ENCODE measurements at regions not wholly inside any gene's neighbourhood (a gene's known extent, or its start where the extent isn't known, plus 50 kb on each side); places are given as distances from the start of the nearest gene placed in this dataset.

DNA sequence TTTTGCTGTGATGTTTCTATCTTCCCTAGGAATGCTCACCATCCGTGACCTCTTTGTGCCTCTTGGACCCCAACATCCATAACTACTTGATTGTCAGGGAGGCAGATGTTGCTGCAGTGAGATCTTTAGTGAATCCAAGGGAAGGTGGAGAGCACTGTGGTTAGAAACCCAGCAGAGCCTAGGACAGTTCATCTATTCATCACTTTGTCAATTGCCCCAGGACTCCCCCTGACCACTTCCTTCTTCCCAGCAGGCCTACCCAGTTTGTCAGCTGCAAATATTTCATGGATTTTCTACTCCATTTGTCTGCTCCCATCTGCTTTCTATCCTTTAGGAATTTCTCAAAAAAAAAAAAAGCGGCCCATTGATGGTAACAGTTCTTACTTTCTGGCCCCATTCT lies 942.8 kb downstream of the PCDH7 start:
- ChIA-PET CTCF (interaction anchor here (1.3 kb wide), 1 partner anchor 16 kb away, joined by 4 read pairs; no protein-coding TSS in a partner anchor), POLR2A (no interaction called here)
- TF ChIP-seq, protein P1, sequence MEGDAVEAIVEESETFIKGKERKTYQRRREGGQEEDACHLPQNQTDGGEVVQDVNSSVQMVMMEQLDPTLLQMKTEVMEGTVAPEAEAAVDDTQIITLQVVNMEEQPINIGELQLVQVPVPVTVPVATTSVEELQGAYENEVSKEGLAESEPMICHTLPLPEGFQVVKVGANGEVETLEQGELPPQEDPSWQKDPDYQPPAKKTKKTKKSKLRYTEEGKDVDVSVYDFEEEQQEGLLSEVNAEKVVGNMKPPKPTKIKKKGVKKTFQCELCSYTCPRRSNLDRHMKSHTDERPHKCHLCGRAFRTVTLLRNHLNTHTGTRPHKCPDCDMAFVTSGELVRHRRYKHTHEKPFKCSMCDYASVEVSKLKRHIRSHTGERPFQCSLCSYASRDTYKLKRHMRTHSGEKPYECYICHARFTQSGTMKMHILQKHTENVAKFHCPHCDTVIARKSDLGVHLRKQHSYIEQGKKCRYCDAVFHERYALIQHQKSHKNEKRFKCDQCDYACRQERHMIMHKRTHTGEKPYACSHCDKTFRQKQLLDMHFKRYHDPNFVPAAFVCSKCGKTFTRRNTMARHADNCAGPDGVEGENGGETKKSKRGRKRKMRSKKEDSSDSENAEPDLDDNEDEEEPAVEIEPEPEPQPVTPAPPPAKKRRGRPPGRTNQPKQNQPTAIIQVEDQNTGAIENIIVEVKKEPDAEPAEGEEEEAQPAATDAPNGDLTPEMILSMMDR (IDR thresholded peaks at IDR 0.05; ENCODE audit: control extremely low read depth, extremely low read depth, low read depth, missing control alignments) = no peak

DNA sequence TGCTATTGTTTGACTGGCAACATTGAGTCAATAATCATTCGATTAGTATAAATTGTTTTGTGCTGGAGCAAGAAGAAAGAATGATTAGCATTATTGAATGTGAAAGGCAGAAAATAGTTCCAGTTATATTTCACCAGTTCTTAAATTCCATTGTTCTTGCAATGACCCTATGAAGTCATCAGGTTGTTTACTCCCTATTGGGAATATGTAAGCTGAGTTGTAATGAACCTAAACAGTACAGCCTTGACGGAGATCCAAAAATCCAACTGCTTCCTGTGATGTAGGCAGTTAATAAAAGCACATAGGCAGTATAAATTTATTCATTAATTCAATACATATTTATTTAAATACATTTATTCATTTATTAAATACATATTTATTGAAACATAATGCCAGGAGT lies 947.5 kb downstream of the PCDH7 start:
- CTCF ChIA-PET = no interaction called here
- TF ChIP-seq, protein P1 (IDR thresholded peaks at IDR 0.05; ENCODE audit: control extremely low read depth, extremely low read depth, low read depth, missing control alignments) = no peak
- DNase-seq (ENCODE audit: extremely low spot score) = no peak
- POLR2A ChIA-PET = no interaction called here

More for the DNA sequence above, 942.8 kb downstream of the PCDH7 start:
- no peak for DNase-seq (ENCODE audit: extremely low spot score)

DNA sequence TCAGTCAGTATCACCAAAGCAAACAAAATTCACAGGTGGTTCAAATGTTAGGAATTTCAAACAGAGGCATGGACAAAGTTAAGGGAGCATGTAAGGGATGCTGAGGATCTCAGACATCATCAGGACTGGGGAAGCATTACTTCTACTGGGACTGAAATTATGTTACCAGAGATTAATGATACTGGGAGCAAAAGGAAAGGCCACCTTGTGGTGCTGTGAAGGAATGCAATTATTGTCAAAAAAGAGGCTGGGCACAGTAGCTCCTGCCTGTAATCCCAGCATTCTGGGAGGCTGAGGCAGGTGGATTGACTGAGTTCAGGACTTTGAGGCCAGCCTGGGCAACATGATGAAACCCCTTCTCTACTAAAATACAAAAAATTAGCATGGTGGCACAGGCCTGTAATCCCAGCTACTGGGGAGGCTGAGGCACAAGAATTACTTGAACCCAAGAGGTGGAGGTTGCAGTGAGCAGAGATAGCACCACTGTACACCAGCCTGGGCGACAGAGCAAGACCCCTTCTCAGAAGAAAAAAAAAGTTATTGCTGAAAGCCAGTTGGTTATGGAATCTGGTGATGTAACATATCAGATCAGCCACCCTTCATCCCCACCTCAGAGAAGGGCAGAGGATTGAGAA lies 954.3 kb downstream of the PCDH7 start:
- ChIA-PET POLR2A (no interaction called here), CTCF (interaction anchor here (0.6 to 1.1 kb wide), 3 partner anchors 13 to 310 kb away, joined by 3 to 4 read pairs (median 3); no protein-coding TSS in a partner anchor)
- TF ChIP-seq, protein P1 (IDR thresholded peaks at IDR 0.05; ENCODE audit: control extremely low read depth, extremely low read depth, low read depth, missing control alignments) = peak; percentile 20
- DNase-seq (ENCODE audit: extremely low spot score) = peak; percentile 2

DNA sequence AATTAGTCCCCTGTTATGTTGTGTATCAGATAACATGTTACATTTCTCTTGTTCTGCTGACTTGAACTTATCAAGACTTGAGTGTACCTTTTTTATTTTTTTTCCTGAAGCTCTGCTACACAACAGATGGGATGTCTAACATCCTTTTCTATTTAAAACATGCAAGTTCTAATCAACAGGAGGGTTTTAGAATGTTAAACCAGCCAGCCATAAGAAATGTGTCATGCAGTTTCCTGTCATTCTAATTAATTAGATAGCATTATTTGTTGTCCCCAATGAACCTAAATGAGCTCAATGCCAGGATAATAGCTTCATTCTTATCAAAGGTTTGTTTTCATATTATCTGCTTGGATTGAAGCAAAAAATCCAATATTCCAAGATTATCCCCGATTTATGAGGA lies 958.2 kb downstream of the PCDH7 start:
- POLR2A ChIA-PET = no interaction called here
- CTCF ChIA-PET = interaction anchor here (1.3 kb wide), 1 partner anchor 15 kb away, joined by 4 read pairs; no protein-coding TSS in a partner anchor
- TF ChIP-seq, protein P1 (IDR thresholded peaks at IDR 0.05; ENCODE audit: control extremely low read depth, extremely low read depth, low read depth, missing control alignments) = no peak
- DNase-seq (ENCODE audit: extremely low spot score) = no peak

DNA sequence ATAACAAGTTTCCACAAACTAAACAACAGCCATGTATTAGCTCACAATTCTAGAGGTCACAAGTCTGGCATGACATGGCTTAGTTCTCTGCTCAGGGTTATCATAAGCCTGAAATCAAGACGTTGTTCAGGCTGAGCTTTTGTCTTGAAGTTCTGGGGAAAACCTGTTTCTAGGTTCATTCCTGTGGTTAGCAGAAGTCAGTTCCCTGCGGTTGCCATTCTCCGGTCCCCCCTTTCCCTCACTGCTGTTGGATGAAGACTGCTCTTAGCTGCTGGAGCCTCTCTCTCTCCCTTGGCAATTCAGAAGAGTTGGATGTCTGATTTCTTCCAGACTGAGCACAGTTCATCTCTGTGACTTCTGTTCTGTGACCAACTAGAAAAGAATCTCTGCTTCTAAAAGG lies 962.6 kb downstream of the PCDH7 start:
- POLR2A ChIA-PET = no interaction called here

DNA sequence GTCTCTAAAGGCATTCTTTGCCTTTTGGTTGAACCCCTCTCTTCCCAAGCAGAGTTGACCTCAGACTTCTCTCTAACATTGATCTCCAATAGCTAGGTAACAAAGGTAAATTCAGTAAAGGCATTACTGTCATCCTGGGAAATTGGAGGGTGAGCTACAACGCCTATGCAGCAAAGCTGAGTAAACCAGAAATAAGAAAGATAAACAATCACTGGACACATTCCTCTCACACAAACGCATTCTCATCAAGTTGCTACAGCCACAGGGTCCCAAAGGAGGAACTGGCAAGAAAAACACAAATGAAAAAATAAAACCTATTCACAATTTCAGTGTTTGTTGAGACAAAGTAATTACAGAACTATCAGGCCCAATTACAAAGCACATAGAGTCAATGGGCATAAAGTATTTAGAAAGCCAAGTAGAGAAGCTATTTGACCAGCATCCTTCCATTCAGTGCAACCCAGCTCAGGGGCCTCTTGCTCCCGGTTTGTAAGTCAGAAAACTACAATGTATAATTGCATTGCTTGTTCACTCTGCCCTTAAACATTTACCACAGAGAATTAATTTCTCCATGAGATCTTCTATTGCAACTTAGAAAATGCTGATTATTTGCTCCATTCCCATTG lies 967.7 kb downstream of the PCDH7 start:
- no peak for DNase-seq (ENCODE audit: extremely low spot score)
- TF ChIP-seq, protein P1 (IDR thresholded peaks at IDR 0.05; ENCODE audit: control extremely low read depth, extremely low read depth, low read depth, missing control alignments) = no peak
- ChIA-PET CTCF (interaction anchor here (0.8 kb wide), 1 partner anchor 13 kb away, joined by 4 read pairs; no protein-coding TSS in a partner anchor), POLR2A (no interaction called here)

More for the DNA sequence above, 962.6 kb downstream of the PCDH7 start:
- TF ChIP-seq, protein P1 (IDR thresholded peaks at IDR 0.05; ENCODE audit: control extremely low read depth, extremely low read depth, low read depth, missing control alignments) = no peak
- CTCF ChIA-PET = no interaction called here
- no peak for DNase-seq (ENCODE audit: extremely low spot score)
